Upper lobe of right lung (tissue), 1 donor: ENCODE measurements at regions not wholly inside any gene's neighbourhood (a gene's known extent, or its start where the extent isn't known, plus 50 kb on each side); places are given as distances from the start of the nearest gene placed in this dataset.

Source experiments
- ATAC-seq: fragments of 200-7000 bp; cut with Tn5 transposase; one replicate; pipeline ENCODE4 v1.9.1; 2020; ENCODE audit warnings: mild to moderate bottlenecking, moderate library complexity
- DNase-seq: peaks from one replicate; pipeline ENCODE4 v3.0.0-alpha.2; 2020
- H3K27ac ChIP-seq: fragments of 200-600 bp; one replicate; pipeline ENCODE4 v1.8.0; 2022
- H3K27me3 ChIP-seq: fragments of 200-600 bp; one replicate; pipeline ENCODE4 v1.8.0; 2022; ENCODE audit warnings: mild to moderate bottlenecking
- H3K36me3 ChIP-seq: fragments of 200-600 bp; one replicate; pipeline ENCODE4 v1.8.0; 2022
- H3K4me1 ChIP-seq: fragments of 200-600 bp; one replicate; pipeline ENCODE4 v1.8.0; 2022
- H3K4me3 ChIP-seq: fragments of 200-600 bp; one replicate; pipeline ENCODE4 v1.8.0; 2022; ENCODE audit warnings: mild to moderate bottlenecking
- H3K9me3 ChIP-seq: fragments of 200-600 bp; one replicate; pipeline ENCODE4 v1.8.0; 2022
- CTCF ChIP-seq: fragments of 200-600 bp; IDR thresholded peaks from one replicate; pipeline ENCODE4 v1.8.0; 2022; ENCODE audit warnings: antibody characterized with exemption
- intact Hi-C: fragments of 100-400 bp; cut with DNase I; formaldehyde crosslinking; loops from one replicate; pipeline ENCODE4 v1.11.0; 2022
- donor health status: DM: no; HTN: yes; CAD: no; lungs with severe emphysema.

- no peaks in the 10 kb centered on the region for H3K36me3 ChIP-seq
- H3K27me3 ChIP-seq: no peaks in the 10 kb centered on the region
- ATAC-seq: no peak
- no peak for TF ChIP-seq CTCF
- H3K4me1 ChIP-seq: no peaks in the 10 kb centered on the region
- no peak overlapping the region for H3K27ac ChIP-seq
- DNase-seq: no peak
- intact Hi-C loops: no loop called here
- no peaks in the 10 kb centered on the region for H3K9me3 ChIP-seq
- H3K4me3 ChIP-seq: no peak overlapping the region
Measured at GRCh38 chrX:13494562-13494961, 74.8 kb upstream of the EGFL6 start.

- Histone ChIP-seq H3K36me3 (no peaks in the 10 kb centered on the region), H3K27ac (no peak overlapping the region), H3K4me1 (no peaks in the 10 kb centered on the region), H3K9me3 (no peaks in the 10 kb centered on the region), H3K4me3 (no peak overlapping the region), H3K27me3 (no peaks in the 10 kb centered on the region)
- DNase-seq (no peak), ATAC-seq (peak; percentile 20)
- intact Hi-C loops: no loop called here
- TF ChIP-seq CTCF: no peak
Measured at GRCh38 chrX:13493659-13494058, 75.7 kb upstream of the EGFL6 start.

- Histone ChIP-seq H3K27ac (no peak overlapping the region), H3K36me3 (no peaks in the 10 kb centered on the region), H3K4me1 (no peaks in the 10 kb centered on the region), H3K4me3 (no peak overlapping the region), H3K27me3 (no peaks in the 10 kb centered on the region), H3K9me3 (no peaks in the 10 kb centered on the region)
- intact Hi-C loops: no loop called here
- no peak for TF ChIP-seq CTCF
- DNase-seq (no peak), ATAC-seq (no peak)
Measured at GRCh38 chrX:13492286-13492685, 77.1 kb upstream of the EGFL6 start.

GRCh38 chrX:13491061-13491460, 78.3 kb upstream of the EGFL6 start:
- no peaks in the 10 kb centered on the region for H3K27me3 ChIP-seq
- ATAC-seq (no peak), DNase-seq (no peak)
- H3K9me3 ChIP-seq: no peaks in the 10 kb centered on the region
- no peak overlapping the region for H3K4me3 ChIP-seq
- no peak for TF ChIP-seq CTCF
- H3K4me1 ChIP-seq: peaks cover 2% of the 10 kb centered on the region
- intact Hi-C loops: no loop called here
- H3K27ac ChIP-seq: no peak overlapping the region
- H3K36me3 ChIP-seq: no peaks in the 10 kb centered on the region

- ATAC-seq (peak; percentile 23), DNase-seq (peak; percentile 61)
- intact Hi-C loops: loop anchor here (10.0 kb wide), 1 partner anchor 535 kb away; no protein-coding TSS in a partner anchor
- no peaks in the 10 kb centered on the region for H3K36me3 ChIP-seq
- peaks cover 2% of the 10 kb centered on the region for H3K4me1 ChIP-seq
- H3K27me3 ChIP-seq: no peaks in the 10 kb centered on the region
- H3K9me3 ChIP-seq: no peaks in the 10 kb centered on the region
- no peak for TF ChIP-seq CTCF
- no peak overlapping the region for H3K4me3 ChIP-seq
- H3K27ac ChIP-seq: peak overlapping the region; percentile 24
Measured at GRCh38 chrX:13489454-13489853, 79.9 kb upstream of the EGFL6 start.
